ENCODE measurements at regions not wholly inside any gene's neighbourhood (a gene's known extent, or its start where the extent isn't known, plus 50 kb on each side); places are given as distances from the start of the nearest gene placed in this dataset.

DNA sequence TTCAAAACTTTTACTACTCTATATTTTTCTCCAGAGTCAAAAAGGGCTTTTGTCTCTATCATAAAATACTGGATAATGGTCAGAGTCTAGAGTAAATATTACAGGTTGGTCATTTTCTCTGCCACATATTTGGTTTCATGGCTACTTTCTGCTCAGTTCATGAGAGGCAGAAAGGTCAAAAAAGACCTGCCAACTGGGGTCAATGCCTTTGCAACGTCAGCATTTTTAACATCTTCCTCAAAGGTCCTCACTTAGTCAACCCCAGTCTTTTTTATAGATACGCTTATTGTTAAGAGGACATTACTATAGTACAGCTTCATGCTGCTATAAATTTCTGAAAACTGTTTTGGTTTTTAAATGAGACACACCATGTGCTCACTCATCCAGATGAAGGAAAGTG, 312.1 kb upstream of the ARHGEF26 start:
- TF ChIP-seq POLR2A (IDR thresholded peaks at IDR 0.05) (no peak), CTCF (IDR thresholded peaks at IDR 0.05) (no peak)

Measured in suprapubic skin (tissue), 3 donors.